ENCODE measurements at regions not wholly inside any gene's neighbourhood (a gene's known extent, or its start where the extent isn't known, plus 50 kb on each side); places are given as distances from the start of the nearest gene placed in this dataset.

GRCh38 chr2:12795851-12796250 lies 79.1 kb downstream of the TRIB2 start:
- no peak for DNase-seq

DNA sequence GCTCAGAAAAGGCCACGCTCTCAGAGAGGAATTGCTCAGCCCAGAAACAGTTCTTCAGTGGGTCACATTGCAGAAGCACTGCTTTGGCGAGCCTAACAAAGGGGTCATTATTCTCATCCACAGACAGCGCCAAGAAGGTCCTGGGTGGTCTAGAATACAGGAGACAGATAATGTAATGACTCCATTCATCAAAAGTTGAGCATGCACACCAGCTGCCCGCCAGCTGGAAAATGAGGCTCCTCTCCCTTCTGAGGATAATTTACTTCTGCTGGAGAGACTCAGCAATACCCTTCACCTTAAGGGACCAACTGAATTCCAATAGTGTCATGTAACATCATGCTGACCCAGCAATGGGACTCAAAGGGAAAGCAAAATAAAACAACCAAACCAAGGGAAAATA lies 79.9 kb downstream of the TRIB2 start:
- DNase-seq: no peak

DNA sequence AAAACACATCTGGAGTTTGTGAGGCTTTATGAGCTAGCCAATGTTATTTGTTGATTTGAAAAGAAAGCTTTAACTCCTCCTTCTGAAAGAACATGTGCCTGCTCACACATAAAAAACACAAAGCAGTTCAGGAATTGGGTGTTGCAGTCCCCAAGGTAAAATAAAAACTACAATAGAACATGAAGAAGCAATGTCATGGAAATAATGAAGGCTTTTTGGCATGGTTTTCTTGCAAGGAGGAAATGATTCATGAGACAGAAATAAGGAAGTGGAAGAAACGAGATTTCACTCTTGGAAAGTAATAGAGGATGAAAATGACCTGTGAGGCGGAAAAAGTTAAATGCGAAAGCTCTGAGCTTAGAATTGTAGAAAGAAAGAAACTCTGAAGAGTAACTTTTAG lies 81.1 kb downstream of the TRIB2 start:
- no peak for DNase-seq

DNA sequence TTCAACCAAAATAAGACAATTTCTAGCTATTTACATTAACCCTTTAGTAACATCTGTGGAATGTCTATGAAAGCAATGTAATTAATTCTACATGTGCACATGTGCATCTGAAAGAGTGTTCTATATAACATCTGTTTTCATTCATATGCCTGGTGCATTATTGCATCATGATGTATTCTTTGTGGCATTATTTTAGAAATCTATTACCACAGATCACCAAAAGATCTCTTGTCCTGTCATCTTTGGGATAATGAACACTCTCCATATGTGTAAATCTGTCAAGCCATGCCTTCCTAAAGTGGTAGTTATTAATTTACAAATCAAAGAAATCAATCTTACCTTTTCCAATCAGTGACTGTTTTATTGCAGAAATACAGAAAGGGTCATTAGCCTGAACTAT lies 86.9 kb downstream of the TRIB2 start:
- no peak for DNase-seq

- DNase-seq: no peak
These were observed 87.5 kb downstream of the TRIB2 start for GRCh38 chr2:12804091-12804856.

- no peak for DNase-seq
These were observed 88.3 kb downstream of the TRIB2 start for GRCh38 chr2:12805033-12805432.

DNA sequence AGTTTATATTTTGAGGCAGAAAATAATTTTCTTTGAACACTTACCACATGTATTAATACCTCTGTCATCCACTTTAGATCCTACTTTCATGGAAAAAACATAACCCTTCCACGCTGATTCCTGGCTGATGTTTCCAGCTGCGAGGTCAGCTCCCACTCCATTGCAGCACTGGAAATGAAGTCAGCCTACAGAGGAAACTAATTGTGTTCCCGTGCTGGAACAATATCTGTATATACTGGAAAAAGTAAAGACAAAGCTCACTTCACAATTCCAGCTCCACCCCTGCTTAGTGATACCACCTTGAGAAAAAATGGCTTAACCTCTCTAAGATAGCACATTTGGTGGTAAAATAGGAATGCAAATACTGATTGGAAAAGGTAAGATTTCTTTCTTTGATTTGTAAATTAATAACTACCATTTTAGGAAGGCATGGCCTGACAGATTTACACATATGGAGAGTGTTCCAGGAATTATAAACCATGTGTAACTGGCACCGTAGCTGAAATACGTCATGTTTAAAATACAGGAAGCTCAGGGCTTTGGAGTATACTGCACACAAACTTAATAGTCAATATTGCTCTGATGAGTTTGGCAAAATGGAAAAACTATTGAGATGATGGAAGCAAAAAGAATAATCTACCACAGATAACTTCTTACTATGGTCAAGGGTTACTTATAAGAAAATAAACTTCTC lies 90.0 kb downstream of the TRIB2 start:
- no peak for DNase-seq

DNA sequence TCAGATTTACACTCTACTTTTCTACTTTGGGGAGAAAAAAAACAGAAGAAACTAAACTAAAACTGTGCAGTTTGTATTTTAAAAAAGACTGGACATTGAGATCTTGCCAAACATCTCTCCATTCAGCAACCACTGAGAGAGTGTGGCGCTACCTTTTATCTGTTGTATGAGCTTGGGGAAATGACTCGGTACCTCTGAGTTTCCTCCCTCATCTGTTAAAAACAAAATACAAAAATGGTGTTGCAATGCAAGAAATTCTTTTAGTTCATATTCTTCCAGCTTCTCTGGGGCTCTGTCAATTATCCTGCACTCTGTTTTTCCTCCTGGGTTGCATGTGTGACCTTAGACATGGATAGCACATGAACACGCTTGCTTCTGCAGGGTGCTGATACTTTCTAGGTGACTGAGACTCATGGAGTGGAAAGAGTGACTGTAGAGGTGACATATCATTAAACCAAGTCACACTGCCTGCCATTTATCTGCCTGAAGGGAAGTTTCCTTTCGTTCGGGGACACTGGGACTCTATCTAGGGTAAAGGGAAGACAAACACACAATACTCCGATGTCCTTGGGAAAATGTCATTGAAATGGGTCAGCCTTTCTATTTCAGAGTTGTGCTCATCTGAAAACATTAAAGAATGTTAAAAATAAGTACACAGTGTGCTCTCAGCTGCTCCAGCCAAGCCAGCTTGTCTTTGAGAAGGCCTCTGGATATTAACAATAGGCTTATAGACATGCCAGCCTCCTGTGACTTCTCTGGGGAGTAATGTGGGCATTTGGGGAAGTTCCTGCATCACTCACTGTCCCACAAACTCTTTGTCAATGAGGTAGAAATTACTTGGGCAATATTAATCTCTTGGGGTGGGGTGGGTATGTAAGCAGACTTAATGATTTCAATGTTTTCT lies 91.4 kb downstream of the TRIB2 start:
- no peak for DNase-seq

DNA sequence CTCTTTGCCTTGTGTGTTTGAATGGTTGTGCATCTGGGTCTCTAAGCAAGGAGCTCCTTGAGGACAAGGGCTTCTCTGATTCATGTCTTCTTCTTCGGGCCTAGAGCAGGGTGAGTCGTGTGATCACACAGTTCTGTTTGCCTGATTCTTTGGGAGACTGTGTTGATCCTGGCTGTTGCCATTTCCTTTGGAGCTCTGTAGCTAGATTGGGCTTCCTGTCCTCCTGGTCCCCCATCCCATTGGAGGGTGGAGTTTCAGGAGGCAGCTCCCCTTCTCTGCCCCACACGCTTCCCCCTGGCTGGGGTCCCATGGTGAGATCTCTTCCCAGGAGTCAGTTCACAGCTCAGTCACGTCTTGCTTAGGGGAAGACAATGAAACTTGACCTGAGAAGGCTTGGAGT lies 92.8 kb downstream of the TRIB2 start:
- DNase-seq: no peak

- no peak for DNase-seq
These were observed 95.2 kb downstream of the TRIB2 start for GRCh38 chr2:12811916-12812315.

- DNase-seq: no peak
These were observed 96.4 kb downstream of the TRIB2 start for GRCh38 chr2:12813166-12813565.

- no peak for DNase-seq
These were observed 99.9 kb downstream of the TRIB2 start for GRCh38 chr2:12816379-12817306.

- no peak for DNase-seq
These were observed 101.1 kb downstream of the TRIB2 start for GRCh38 chr2:12817870-12818269.

DNA sequence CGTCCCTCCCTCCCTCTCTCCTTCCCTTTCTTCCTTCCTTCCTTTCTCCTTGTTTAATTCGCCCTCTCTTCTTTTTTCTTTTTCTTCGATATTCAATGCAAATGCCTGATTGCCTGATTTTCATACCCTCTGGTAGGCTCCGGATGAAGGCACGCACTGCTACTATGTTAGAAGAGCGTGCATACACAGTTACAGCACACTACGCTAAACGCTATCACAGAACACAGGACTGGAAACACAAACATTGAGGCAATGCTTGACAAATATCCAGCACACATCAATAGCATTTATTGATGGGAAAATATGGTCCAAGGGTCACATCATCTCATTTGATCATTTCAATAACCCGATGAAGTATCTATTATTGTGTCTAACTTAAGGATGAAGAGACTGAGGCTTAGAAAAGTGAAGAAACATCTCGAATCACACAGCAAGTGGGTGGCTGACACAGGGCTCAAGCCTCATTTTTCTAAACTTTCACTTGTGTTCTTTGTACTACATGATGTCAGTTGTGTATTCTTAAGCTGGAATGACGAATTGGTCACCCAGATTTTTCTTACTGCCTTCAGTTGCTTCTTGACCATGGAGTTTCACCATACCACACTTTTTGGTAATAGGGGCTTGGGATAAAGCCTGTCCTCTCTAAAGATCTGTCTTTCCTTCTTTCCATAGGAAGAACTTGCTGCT lies 101.8 kb downstream of the TRIB2 start:
- DNase-seq: no peak

DNA sequence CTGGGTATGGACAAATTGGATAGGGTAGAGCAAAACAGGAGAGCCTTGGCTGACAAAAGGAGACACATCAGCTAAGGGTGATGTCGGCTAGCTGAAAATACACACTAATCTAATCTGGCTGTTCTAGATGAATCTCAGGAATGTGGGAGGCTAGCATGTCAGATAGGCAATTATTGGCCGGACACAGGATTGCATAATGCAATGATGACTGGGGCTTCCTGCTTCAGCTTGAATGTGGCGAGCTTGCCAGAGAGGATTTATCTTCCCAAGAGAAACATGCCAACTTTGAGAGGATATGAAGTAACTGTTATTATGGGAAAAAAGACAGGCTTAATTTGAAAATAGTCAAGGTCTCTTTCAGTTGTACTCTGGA lies 102.4 kb downstream of the TRIB2 start:
- DNase-seq: no peak

DNA sequence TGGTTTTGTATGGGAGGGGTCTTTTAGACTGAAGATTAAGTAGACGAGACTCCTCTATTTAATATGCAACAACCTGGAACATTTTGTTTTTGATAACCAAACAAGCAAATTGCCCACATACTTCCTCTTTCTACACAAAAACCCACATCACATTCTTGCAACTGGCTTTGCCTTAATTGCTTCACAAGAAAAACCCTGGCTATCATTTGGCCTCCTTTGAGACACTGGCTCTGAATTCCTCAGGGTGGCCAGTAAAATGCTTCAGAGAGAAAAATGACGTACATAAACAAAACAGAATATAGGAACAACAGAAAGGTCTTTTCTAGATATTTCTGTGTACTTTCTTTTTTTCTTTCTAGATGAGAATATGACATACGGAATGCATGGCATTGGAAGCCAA lies 103.0 kb downstream of the TRIB2 start:
- no peak for DNase-seq

DNA sequence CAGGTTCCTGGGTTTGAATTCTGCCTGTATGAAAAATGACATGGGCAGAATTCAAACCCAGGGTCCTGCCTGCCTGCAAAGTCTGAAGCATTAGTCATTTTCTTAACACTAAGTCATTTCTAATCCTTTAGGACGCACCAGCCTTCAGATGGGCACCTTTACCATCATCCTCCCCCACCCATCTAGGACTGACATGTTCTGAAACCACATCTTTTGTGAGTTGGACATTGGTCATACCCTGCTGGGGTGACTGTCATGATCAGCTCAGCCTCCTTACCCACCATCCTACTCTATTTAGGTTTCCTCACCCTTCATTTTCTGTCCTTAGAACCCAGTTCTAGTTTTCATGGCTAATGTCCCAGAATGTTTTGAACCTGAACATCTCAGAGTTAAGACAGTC lies 104.9 kb downstream of the TRIB2 start:
- DNase-seq: no peak

- no peak for DNase-seq
These were observed 107.6 kb downstream of the TRIB2 start for GRCh38 chr2:12824351-12824777.

GRCh38 chr2:12824778-12825379 lies 108.1 kb downstream of the TRIB2 start:
- DNase-seq: no peak

DNA sequence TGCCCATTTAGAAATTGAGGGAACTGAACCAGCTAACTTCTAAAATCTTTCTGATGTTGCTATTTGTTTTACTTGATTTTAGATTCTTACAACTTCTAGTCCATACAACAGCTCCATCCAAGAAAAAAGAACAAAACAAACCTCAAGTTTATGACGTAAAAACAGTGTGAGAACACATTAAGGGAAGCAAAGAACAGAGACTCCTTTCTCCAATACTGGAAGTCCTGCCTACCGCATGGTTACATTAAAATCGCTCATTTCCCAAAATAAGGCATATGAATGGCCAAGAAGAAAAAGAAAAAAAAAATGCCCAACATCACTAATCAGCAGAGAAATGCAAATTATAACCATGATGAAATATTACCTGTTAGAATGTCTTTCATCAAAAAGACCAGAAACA lies 110.0 kb downstream of the TRIB2 start:
- no peak for DNase-seq

GRCh38 chr2:12827721-12828120 lies 111.0 kb downstream of the TRIB2 start:
- no peak for DNase-seq

Data from activated CD8-positive, alpha-beta memory T cell treated with anti-CD3 and anti-CD28 coated beads, Interleukin-2, amount 50 U/mL, for 48 hours (primary cell).